ENCODE measurements at regions not wholly inside any gene's neighbourhood (a gene's known extent, or its start where the extent isn't known, plus 50 kb on each side); places are given as distances from the start of the nearest gene placed in this dataset.

DNA sequence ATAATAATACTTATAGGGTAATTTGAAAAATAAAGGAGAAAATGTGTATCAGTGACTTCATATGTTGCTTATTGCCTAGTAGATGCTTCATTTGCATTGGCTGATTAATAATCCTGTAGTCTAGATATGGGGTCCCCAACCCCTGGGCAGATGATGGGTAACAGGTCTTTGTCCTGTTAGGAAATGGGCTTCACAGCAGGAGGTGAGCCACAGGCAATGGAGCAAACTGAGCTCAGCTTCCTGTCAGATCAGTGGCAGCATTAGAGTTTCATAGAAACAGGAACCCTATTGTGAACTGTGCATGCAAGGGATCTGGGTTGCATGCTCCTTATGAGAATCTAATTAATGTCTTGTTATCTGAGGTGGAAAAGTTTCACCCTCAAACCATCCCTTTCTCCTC lies 1049.5 kb upstream of the EPHA7 start:
- TF ChIP-seq, protein P1, sequence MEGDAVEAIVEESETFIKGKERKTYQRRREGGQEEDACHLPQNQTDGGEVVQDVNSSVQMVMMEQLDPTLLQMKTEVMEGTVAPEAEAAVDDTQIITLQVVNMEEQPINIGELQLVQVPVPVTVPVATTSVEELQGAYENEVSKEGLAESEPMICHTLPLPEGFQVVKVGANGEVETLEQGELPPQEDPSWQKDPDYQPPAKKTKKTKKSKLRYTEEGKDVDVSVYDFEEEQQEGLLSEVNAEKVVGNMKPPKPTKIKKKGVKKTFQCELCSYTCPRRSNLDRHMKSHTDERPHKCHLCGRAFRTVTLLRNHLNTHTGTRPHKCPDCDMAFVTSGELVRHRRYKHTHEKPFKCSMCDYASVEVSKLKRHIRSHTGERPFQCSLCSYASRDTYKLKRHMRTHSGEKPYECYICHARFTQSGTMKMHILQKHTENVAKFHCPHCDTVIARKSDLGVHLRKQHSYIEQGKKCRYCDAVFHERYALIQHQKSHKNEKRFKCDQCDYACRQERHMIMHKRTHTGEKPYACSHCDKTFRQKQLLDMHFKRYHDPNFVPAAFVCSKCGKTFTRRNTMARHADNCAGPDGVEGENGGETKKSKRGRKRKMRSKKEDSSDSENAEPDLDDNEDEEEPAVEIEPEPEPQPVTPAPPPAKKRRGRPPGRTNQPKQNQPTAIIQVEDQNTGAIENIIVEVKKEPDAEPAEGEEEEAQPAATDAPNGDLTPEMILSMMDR (IDR thresholded peaks at IDR 0.05 in 4 of 5, conservative IDR thresholded peaks at IDR 0.05 in 1 of 5) = no peak
- TF ChIP-seq POLR2A (IDR thresholded peaks at IDR 0.05) = no peak

Data from gastrocnemius medialis (tissue), 4 donors.